T-helper 1 cell treated with Interleukin-12 subunit alpha and Interleukin-12 subunit beta and Interleukin-4 antibody, amounts not matched to agents 30 ng/mL and 1 ng/mL, for 36 hours (primary cell): ENCODE measurements at regions not wholly inside any gene's neighbourhood (a gene's known extent, or its start where the extent isn't known, plus 50 kb on each side); places are given as distances from the start of the nearest gene placed in this dataset.

Source experiments
- intact Hi-C: fragments of 100-400 bp; cut with micrococcal nuclease; formaldehyde crosslinking; loops from one replicate; pipeline ENCODE4 v1.15.1; 2024

DNA sequence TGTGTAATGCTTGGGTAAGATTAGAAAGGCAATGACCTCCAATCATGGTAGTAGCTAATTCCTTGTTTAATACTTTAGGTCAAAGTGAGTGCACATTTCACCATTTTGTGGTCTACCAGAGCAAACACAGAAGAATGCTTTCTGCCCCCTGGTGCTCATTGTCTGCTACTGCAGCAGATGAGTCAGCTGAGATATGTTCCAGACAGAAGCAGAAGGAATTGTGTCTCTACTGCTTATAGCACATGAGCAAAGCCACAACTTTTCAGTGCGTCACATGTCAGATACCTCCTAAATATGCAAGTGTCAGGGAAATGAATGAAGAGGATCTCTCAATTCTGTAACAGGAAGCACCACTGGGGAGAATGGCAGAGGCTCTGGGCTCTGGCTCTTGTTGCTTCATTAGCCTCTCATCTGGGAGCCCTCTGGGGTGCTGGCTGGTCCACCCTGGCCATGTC, 308.9 kb downstream of the ALDH8A1 start:
- intact Hi-C loops = loop anchor here (1.0 to 10.0 kb wide), 12 partner anchors 120 to 794 kb away; no protein-coding TSS in a partner anchor

DNA sequence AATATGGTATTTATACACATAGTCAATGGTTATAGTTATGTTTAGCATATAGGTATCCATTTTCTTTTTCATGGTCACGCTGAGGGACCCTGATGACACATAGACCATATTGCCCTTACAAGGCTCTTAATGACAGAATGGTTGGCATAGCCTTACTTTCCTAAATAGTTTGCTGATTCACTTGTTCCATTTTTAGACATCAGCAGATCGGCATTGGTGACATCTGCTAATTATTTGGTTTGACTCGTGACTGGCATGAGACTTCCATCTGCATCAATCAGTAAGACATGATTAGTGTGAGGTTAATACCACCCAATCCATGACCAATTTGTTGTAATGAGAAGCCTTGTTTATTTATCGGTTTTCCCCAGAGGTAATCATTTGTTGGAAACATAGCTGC, 309.7 kb downstream of the ALDH8A1 start:
- intact Hi-C loops = loop anchor here (1.0 to 10.0 kb wide), 4 partner anchors 119 to 795 kb away; no protein-coding TSS in a partner anchor

DNA sequence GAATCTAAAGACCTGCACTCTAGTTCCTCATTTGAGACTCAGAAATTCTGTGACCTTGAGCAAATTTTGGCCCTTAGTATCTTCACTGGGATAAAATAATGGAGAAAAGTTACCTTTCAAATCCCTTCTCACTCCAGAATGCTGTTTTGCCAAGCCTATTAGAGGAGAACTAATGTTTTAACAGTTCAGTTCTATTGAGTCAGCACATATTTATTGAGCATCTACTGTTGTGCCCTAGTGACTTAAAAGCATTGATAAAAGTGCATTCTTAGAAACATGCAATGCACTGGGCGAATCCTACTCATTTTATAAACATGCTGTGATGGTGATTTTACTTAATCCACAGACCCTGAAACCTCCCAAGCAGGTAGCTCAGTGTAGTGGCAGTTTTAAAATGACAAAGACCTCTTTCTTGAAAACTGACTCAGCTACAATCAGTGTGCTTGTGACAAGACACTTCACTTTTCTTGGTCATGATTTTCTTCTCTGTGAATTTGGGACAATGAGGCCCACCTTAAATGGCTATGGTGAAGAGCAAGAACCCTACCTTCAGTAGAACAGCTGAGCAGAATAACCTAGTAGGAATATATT, 312.0 kb downstream of the ALDH8A1 start:
- intact Hi-C loops = loop anchor here (5.0 kb wide), 1 partner anchor 106 kb away; no protein-coding TSS in a partner anchor

DNA sequence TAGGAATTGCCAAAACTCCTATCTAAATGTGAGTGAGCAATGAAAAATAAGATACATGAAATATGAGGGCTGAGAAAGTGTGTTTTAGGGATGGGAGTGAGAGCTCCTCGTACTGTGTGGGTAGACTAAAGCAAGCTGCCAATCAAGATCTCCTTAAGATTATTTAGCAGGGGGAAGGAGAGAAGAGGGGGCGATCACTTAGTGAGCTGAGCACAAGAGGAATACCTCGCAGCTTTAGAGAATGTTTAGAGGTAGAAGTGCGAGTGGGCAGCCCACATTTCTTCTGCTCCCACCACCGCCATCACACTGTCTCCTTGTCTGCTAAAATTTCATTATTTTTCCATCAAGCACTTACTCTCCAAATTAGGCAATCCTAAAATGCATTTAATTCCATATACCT, 312.6 kb downstream of the ALDH8A1 start:
- intact Hi-C loops = loop anchor here (5.0 kb wide), 1 partner anchor 105 kb away; no protein-coding TSS in a partner anchor

DNA sequence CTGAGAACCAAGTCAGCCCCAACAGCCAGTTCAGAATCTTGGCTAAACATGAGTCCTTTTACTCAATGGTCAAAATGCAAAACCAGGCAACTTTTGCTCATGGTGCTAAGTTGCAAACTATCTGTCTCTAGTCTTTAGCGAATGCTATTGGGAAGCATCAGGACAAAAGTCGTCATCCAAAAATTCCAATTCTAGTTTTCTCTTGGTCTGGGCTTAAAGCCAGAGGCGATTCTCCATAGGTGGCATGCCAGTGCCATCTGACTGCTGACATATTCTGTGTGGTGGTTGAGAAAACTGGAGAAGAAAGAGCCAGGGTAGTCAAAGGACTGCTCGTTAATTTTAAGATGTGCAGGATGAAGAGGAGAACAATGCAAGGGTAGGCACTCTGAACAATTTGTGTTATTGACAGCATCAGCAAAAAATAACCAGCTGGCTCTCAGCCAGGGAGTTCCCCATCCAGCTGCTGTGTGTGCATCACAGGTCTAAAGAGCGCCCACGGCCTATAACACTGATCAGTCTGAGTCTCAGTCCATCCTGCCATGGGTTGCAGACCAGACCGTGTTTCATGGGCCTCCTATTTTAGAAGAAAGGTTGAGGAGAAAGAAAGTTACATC, 313.6 kb downstream of the ALDH8A1 start:
- intact Hi-C loops = loop anchor here (5.0 kb wide), 1 partner anchor 104 kb away; no protein-coding TSS in a partner anchor

DNA sequence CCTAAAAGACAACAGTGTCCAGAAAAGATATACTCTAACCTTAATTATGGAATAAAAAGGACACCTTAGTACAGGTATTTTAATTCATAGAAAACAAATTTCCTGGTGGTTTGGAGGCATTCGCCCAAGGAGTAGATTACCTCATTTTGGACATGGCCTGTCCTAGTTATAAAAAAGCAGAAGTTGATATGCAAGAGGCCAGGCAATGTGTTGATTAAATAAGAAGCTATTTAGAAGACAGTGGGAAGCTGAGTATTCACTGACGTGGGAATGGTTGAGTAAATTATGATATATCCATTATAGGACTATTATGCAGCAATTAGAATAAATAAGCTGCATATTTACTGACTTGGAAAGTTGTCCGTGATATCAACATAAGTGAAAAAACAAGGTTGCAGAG, 314.9 kb downstream of the ALDH8A1 start:
- intact Hi-C loops = loop anchor here (5.0 kb wide), 1 partner anchor 103 kb away; no protein-coding TSS in a partner anchor

DNA sequence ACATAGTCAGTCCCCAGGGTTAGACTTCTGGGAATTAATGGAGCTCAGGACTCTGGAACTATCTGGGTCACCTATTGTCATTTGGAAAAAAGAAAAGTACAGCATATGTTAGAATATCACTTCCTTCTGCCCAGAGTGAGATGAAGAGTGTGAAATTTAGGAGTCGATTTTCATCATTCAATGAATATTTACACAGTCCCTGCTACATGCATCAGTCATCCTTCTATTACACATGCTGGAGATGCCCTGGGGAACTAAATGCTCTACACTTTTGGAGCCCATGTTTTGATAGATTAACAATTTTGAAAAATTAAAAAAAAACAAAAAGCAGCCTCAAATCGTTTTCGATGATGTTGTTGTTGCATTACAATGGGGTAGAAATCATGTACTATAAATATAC, 315.4 kb downstream of the ALDH8A1 start:
- intact Hi-C loops = no loop called here

DNA sequence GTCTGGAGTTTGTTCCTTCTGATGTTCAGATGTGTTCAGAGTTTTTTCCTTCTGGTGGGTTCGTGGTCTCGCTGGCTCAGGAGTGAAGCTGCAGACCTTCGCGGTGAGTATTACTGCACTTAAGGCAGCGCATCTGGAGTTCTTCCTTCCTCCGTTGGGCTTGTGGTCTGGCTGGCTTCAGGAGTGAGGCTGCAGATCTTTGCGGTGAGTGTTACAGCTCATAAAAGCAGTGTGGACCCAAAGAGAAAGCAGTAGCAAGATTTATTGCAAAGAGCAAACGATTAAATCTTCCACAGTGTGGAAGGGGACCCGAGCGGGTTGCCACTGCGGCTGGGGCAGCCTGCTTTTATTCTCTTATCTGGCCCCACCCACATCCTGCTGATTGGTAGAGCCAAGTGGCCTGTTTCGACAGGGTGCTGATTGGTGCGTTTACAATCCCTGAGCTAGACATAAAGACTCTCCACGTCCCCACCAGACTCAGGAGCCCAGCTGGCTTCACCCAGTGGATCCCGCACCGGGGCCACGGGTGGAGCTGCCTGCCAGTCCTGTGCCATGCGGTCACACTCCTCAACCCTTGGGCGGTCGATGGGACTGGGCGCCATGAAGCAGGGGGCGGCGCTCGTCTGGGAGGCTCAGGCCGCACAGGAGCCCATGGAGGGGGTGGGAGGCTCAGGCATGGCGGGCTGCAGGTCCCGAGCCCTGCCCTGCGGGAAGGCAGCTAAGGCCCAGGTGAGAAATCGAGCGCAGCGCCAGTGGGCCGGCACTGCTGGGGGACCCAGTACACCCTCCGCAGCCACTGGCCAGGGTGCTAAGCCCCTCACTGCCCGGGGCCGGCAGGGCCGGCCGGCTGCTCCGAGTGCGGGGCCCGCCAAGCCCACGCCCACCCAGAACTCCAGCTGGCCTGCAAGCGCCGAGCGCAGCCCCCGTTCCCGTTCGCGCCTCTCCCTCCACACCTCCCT, 315.3 kb upstream of the SGK1 start:
- intact Hi-C loops = loop anchor here (2.0 kb wide), 1 partner anchor 386 kb away; no protein-coding TSS in a partner anchor

DNA sequence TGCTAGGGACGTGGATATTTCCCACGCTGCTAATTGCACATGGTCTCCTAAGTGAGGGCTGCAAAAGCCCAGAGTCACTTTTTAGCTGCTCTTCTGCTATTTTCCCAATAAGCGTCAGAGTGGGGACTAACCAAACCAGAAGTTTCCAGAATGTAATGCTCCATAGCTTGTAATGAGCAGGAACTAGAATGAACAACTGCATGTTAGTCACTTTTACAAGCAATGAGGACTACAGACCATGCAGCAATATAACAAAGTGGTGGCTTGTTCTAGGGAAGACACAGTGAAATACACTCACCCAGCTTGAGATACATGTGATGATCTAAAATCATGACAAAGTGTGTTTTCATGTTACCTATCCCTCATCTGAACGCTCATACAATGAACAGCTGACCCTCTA, 314.1 kb upstream of the SGK1 start:
- intact Hi-C loops = loop anchor here (2.0 kb wide), 1 partner anchor 385 kb away; no protein-coding TSS in a partner anchor

DNA sequence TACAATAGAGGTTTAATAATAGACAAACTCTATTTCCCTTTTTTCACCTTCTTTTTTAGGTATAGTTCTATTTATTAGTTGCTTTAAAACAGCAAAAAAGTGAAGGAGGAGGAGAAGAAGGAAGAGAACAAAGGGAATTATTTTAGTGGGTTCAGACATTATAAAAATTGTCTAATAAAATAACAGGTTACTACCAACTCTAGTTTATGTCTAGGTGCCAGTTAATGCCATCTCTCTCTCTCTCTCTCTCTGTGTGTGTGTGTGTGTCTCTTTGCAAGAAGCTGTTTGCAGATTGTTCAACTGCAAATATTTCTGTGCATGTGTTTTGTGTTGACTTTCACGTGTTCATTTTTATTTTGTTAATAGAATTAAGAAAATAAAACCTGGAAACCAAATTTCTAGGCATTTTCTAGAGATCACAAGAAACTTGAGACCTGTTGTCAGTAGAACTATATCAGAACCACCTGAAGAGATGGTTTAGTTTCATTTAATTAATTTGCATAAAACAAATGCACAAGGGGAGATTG, 313.5 kb upstream of the SGK1 start:
- intact Hi-C loops = no loop called here

DNA sequence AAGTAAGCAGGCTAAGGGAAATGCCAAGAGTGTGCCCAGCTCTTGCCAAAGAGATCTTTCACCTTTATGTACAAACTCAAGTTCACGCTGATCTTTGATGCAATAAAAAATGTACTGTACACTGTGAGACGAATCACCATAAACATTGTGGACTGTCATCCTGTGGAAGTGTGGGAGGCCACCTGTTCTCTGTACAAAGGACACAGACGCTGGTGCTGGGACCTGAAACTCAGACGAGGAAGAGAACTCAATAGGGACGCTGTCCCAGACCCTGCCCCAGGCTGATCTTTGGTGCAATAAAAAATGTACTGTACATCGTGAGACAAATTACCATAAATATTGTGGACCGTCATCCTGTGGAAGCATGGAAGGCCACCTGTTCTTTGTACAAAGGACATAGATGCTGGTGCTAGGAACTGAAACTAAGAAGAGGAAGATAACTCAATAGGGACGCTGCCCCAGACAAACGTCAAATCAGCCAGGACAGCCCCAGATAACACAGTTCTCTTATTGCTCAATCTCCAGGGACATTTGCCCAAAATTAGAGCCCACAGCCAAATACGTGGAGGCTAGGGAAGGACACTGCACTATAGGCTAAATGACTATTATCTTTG, 312.7 kb upstream of the SGK1 start:
- intact Hi-C loops = no loop called here

DNA sequence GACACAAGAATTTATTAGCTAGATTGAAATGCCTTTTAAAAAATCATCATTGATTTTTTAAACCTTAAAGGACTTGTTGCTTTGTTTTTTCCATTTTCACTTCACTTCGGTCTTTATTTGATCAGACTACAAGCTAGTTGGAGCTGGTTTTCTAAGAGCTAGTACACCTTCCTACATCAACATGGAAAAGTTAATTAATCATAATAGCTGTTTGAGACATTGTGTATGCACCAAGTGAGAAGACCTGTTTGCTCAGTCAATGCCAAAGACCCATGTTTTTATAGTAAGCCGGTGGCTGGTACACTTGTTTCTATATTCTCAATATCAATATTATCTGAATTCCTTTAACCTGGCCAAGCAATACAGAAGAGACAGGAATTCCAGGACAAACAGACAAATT, 310.2 kb upstream of the SGK1 start:
- intact Hi-C loops = no loop called here

DNA sequence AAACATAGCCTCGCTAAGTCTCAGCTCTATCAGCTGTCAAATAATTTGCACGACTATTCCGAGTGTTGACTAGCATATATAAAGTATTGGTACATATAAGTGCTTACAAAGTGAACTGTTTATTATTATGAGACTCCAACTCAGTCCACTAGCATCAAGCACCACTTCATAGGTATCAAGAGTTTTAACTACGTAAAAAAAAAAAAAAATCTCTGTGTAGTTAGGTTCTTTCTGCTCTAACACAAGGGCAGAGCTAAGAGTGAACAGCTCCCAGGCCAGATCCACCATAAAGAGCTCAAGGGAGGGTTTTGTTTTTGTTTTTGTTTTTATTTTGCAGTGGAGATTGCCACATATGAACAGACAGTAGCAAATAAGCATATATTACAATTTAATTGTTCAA, 309.8 kb upstream of the SGK1 start:
- intact Hi-C loops = no loop called here

DNA sequence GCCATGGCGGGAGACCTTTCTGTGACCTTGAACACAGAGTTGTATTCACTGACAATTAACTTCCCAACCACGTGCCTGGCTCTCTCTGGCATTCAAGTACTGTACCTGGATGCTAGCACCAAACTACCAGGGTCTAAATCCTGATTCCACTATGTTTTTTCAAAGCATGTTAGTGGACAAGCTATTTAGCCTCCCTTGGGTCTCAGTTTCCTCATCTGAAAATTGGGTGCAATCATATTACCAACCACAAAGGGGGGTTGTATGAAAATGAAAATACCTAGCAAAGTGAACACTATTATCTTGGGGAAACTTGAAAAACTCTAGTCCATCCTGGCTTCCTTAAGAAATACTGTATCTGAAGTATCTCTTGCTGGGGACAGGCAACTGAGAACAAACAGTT, 308.7 kb upstream of the SGK1 start:
- intact Hi-C loops = no loop called here

DNA sequence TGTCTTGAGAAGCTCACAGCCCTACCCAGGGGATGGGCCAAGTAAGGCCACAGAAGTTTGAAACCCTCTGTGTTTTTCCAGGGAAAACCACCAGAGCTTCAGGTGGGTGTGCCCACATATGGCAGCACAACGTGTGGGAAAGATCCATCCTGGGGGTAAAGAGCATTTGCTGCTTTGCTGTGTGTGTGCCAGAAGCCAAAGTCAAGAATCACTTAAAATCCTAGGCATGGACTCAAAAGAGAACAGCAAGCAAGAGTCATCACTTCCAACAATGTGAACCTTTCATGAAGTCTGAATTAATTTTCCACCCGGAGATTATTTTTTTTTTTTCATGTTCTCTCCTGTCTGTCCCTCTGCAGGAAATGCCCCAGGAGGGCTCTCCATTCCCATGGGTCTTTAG, 308.2 kb upstream of the SGK1 start:
- intact Hi-C loops = no loop called here

DNA sequence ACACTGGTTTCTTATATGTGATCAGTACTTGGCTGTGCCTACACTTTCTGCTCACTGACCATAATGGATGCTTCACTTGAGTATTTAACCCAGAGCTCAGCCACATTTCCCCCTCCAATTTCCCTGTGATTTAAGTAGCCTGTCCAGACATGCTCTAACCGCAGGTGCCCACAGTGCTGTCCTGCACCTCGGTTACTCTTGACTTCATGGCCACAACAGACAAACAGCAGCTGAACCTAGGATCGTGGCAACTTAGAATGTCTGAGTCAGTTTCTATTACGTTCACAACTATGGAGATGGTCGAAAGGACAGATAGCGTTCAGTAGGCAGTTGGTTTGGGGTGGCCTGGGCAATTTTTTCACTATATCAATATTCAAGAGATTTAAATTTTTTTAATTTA, 306.9 kb upstream of the SGK1 start:
- intact Hi-C loops = no loop called here

DNA sequence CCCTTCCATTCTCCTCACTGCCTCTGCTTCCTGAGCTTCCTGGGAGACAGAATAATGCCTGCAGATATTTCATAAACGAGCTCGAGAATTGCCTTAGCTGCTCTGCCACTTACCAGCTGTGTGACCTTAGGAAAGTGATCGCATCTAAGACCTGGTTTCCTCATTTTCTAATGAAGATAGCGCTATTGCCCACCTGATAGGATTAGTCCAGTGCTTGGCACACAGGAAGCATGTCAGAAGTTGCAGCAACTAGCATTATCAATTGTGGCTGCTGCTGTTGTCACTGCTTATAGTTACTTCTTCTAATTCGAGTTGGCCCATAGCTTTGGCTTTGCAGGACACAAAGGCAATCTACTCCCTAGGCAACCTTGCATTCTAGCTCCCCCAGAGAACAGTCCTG, 305.5 kb upstream of the SGK1 start:
- intact Hi-C loops = no loop called here

DNA sequence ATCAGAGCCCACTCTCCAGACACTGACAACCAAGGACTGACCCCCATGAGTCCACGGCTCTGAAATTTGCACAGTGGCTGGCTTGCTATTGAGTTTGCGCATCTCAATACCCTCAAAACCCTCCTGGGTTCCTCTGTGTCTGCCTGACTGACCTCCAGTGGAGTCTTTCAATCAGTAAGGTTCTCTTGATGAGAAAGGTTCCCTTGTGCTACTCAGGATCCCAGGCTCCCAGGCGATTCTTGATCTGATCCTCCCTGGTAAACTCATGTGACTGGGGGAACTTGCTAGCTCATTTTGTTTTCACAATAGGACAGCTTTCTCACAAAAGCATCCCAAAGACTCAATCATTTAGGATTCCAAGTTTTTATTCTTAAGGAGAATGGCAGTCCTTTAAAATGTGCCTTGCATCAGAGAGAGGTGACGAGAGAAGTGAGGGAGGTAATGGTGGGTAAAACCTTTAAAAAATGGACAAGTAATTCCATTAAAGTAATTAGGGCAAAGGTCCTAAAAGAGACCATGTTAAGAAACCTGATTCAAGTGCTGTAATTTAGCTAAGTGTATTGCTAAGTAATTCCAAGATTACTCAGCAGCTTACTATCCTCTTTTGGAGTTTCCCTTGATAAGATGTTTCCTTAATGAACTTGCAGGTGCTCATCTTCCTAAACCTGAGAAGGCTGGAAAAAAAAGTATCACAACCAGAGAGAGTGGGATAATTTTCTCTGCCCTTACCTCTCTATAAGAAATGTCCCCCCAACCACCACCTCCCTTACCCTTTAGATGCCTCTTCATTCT, 304.7 kb upstream of the SGK1 start:
- intact Hi-C loops = no loop called here

DNA sequence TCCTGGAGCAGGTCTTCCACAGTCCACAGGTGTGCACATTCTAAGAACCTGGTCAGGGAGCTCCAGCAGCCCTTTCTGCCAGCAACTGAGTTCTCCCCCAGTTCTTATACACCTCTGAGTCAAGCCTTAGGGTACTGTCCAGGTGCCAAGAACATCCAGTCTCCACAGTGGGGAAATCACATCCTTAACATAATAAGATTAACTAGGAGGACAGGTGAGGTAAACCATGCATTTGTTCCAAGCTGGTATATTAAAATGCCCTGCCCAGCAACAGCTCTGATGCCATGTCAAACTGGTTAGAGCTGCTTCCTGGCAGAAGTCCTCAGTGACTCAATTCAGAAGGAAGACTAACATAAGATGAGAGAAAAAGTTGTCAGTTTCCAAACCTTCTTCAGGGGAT, 303.9 kb upstream of the SGK1 start:
- intact Hi-C loops = no loop called here

DNA sequence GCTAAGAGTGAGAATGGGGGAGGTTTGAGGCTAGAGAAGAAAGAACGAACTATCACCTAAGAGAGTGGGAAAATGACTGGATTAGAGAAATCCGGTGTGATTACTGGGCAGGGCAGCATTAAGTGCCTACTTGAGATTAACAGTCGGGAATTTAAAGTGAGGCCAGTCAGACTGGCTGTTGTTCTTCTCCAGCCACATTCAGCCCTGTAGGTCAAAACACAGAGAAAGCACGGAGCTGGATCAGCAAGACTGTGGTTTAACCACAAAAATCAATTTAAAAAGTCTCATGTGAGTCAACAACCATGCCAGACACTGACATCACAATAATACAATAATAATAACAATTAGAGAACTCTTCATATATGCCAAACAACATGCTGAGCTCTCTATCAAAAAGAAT, 301.9 kb upstream of the SGK1 start:
- intact Hi-C loops = no loop called here
